SK-N-SH (cell line): ENCODE measurements at regions not wholly inside any gene's neighbourhood (a gene's known extent, or its start where the extent isn't known, plus 50 kb on each side); places are given as distances from the start of the nearest gene placed in this dataset.

Experiments
- CHD2 ChIP-seq: fragments of 150-350 bp; IDR thresholded peaks from 2 replicates; pipeline ENCODE4 v1.6.1; 2018; ENCODE audit warnings: low read length; ENCODE audit not compliant: partially characterized antibody
- EP300 ChIP-seq, 2 experiments: IDR thresholded peaks; 2 replicates each; pipeline versions ENCODE4 v1.4.0 to v1.6.1; 2012; ENCODE audit warnings: borderline replicate concordance in 1 of 2, low read depth in 1 of 2, low read length in 1 of 2
- FOSL2 ChIP-seq: IDR thresholded peaks from 2 replicates; pipeline ENCODE4 v1.4.0; 2012; ENCODE audit warnings: low read depth, mild to moderate bottlenecking, moderate library complexity, borderline replicate concordance
- GABPA ChIP-seq: IDR thresholded peaks from 2 replicates; pipeline ENCODE4 v1.4.0; 2012; ENCODE audit warnings: low read depth, mild to moderate bottlenecking
- MXI1 ChIP-seq: IDR thresholded peaks from 2 replicates; pipeline ENCODE4 v1.6.1; 2012; ENCODE audit warnings: mild to moderate bottlenecking, low read depth, low read length, improper control_type of control experiment
- RFX5 ChIP-seq: IDR thresholded peaks from 2 replicates; pipeline ENCODE4 v1.6.1; 2012; ENCODE audit warnings: mild to moderate bottlenecking, improper control_type of control experiment, low read length
- TAF1 ChIP-seq: IDR thresholded peaks from 2 replicates; pipeline ENCODE4 v1.6.1; 2012; ENCODE audit warnings: low read depth, mild to moderate bottlenecking, low read length, moderate library complexity, borderline replicate concordance
- TF ChIP-seq, protein P1 (sequence below): fragments of 200-600 bp; sonication (generic); IDR thresholded peaks from 2 replicates; pipeline ENCODE4 v1.6.1; 2017; ENCODE audit warnings: antibody characterized with exemption, mild to moderate bottlenecking, moderate library complexity
- TF ChIP-seq, protein P2 (sequence below): IDR thresholded peaks from 2 replicates; pipeline ENCODE4 v1.4.0; 2012; ENCODE audit warnings: low read depth, borderline replicate concordance
- TF ChIP-seq, protein P3 (sequence below): fragments of 150-350 bp; IDR thresholded peaks from 2 replicates; pipeline ENCODE4 v1.6.1; 2017; ENCODE audit warnings: antibody characterized with exemption, low read length, low read depth, borderline replicate concordance

DNA sequence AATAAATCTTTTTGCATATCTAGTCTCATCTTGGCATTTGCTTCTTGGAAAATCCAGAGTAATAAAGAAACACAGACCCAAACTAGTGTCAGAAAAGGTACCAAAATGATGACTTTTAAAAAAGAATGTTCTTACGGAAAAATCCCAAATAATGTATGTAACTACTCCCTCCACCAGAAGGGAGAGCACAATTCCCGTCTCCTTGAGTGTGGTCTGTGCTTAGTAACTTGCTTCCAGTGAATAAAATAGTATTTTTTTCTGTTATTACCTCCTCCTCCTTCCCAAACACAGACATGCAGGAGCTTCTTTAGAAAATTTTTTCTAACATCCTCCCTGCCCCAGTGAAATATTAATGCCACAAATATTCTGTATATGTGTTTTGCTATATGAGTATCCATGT, 358.1 kb downstream of the ZFHX3 start:
- TF ChIP-seq, protein P1, sequence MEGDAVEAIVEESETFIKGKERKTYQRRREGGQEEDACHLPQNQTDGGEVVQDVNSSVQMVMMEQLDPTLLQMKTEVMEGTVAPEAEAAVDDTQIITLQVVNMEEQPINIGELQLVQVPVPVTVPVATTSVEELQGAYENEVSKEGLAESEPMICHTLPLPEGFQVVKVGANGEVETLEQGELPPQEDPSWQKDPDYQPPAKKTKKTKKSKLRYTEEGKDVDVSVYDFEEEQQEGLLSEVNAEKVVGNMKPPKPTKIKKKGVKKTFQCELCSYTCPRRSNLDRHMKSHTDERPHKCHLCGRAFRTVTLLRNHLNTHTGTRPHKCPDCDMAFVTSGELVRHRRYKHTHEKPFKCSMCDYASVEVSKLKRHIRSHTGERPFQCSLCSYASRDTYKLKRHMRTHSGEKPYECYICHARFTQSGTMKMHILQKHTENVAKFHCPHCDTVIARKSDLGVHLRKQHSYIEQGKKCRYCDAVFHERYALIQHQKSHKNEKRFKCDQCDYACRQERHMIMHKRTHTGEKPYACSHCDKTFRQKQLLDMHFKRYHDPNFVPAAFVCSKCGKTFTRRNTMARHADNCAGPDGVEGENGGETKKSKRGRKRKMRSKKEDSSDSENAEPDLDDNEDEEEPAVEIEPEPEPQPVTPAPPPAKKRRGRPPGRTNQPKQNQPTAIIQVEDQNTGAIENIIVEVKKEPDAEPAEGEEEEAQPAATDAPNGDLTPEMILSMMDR: no peak
- TF ChIP-seq, protein P2, sequence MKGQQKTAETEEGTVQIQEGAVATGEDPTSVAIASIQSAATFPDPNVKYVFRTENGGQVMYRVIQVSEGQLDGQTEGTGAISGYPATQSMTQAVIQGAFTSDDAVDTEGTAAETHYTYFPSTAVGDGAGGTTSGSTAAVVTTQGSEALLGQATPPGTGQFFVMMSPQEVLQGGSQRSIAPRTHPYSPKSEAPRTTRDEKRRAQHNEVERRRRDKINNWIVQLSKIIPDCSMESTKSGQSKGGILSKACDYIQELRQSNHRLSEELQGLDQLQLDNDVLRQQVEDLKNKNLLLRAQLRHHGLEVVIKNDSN: no peak
- TF ChIP-seq, protein P3, sequence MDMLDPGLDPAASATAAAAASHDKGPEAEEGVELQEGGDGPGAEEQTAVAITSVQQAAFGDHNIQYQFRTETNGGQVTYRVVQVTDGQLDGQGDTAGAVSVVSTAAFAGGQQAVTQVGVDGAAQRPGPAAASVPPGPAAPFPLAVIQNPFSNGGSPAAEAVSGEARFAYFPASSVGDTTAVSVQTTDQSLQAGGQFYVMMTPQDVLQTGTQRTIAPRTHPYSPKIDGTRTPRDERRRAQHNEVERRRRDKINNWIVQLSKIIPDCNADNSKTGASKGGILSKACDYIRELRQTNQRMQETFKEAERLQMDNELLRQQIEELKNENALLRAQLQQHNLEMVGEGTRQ: no peak
- TF ChIP-seq GABPA: no peak
- TF ChIP-seq TAF1: no peak
- no peak for TF ChIP-seq CHD2
- no peak for TF ChIP-seq EP300 (IDR thresholded peaks at IDR 0.05; ENCODE audit: borderline replicate concordance in 1 of 2, low read depth in 1 of 2, low read length in 1 of 2)
- TF ChIP-seq RFX5: no peak
- TF ChIP-seq FOSL2: no peak
- no peak for TF ChIP-seq MXI1
